Loucy (cell line): ENCODE measurements at regions not wholly inside any gene's neighbourhood (a gene's known extent, or its start where the extent isn't known, plus 50 kb on each side); places are given as distances from the start of the nearest gene placed in this dataset.

ENCODE experiments used
- H2AFZ ChIP-seq: fragments of 200-600 bp; sonication (generic); 2 replicates; pipeline ENCODE4 v1.6.0; 2016; ENCODE audit warnings: antibody characterized with exemption, mild to moderate bottlenecking, low read length, moderate library complexity
- H3F3A ChIP-seq: fragments of 200-600 bp; 2 replicates; pipeline ENCODE4 v1.6.0; 2016; ENCODE audit warnings: antibody characterized with exemption, low read depth, mild to moderate bottlenecking
- H3K27me3 ChIP-seq: fragments of 200-600 bp; sonication (generic); 2 replicates; pipeline ENCODE4 v1.6.1; 2014; ENCODE audit warnings: low read length, mild to moderate bottlenecking; ENCODE audit not compliant: insufficient read depth, poor library complexity, severe bottlenecking
- H3K36me3 ChIP-seq: fragments of 200-600 bp; sonication (generic); 2 replicates; pipeline ENCODE4 v1.6.1; 2016; ENCODE audit warnings: low read length; ENCODE audit not compliant: insufficient read depth
- H3K4me1 ChIP-seq: fragments of 200-600 bp; sonication (generic); 2 replicates; pipeline ENCODE4 v1.5.1; 2014; ENCODE audit warnings: low read length, mild to moderate bottlenecking; ENCODE audit not compliant: insufficient read depth, poor library complexity, severe bottlenecking
- H3K4me2 ChIP-seq: fragments of 200-600 bp; sonication (generic); 2 replicates; pipeline ENCODE4 v1.6.0; 2014; ENCODE audit warnings: antibody characterized with exemption, low read length, low read depth, mild to moderate bottlenecking; ENCODE audit not compliant: poor library complexity, severe bottlenecking
- H3K4me3 ChIP-seq: fragments of 200-600 bp; sonication (generic); 2 replicates; pipeline ENCODE4 v1.5.1; 2014; ENCODE audit warnings: low read length, mild to moderate bottlenecking, mixed read lengths; ENCODE audit not compliant: poor library complexity, severe bottlenecking
- H3K79me2 ChIP-seq: fragments of 200-600 bp; sonication (generic); 2 replicates; pipeline ENCODE4 v1.6.1; 2014; ENCODE audit warnings: low read length; ENCODE audit not compliant: insufficient read depth
- H3K9ac ChIP-seq: fragments of 200-600 bp; sonication (generic); 2 replicates; pipeline ENCODE4 v1.6.0; 2014; ENCODE audit warnings: mild to moderate bottlenecking, low read depth, low read length, moderate library complexity; ENCODE audit not compliant: poor library complexity, severe bottlenecking
- H3K9me2 ChIP-seq: fragments of 200-600 bp; sonication (generic); replicated peaks from 2 replicates; pipeline ENCODE4 v1.6.1; 2016; ENCODE audit warnings: low read depth, low read length, mixed read lengths
- H3K9me3 ChIP-seq: fragments of 200-600 bp; sonication (generic); 2 replicates; pipeline ENCODE4 v1.6.1; 2014; ENCODE audit warnings: mild to moderate bottlenecking, antibody characterized with exemption, low read length, low read depth; ENCODE audit not compliant: insufficient read depth
- H4K20me1 ChIP-seq: fragments of 200-600 bp; sonication (generic); 2 replicates; pipeline ENCODE4 v1.6.0; 2014; ENCODE audit warnings: antibody characterized with exemption, low read length, mild to moderate bottlenecking; ENCODE audit not compliant: insufficient read depth, poor library complexity, severe bottlenecking
- EZH2phosphoT487 ChIP-seq: fragments of 200-600 bp; IDR thresholded peaks from 2 replicates; pipeline ENCODE4 v1.6.1; 2018; ENCODE audit warnings: antibody characterized with exemption, mild to moderate bottlenecking, moderate library complexity, borderline replicate concordance
- TF ChIP-seq, protein P1 (sequence below): fragments of 200-600 bp; sonication (generic); conservative IDR thresholded peaks from 2 replicates; pipeline ENCODE4 v1.5.1; 2014; ENCODE audit warnings: mild to moderate bottlenecking, antibody characterized with exemption, low read length

DNA sequence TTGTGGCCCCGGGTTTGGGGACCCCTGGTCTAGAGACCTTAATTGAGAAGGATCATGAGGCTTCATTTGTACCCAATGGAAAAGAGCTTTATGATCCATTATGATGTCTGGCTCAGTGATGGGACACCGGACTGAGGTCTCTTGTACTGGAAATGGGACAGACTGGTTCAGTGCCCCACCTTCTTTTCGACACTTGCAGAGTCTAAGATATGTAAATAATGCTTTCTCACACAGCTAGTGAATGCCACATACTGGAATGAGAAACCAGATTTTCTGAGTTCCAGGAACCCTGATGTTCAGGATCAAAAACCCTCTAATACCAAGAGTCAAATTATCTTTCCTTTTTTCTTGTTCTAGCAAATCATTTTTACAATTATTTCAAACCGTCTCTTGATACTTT lies 116.3 kb upstream of the ARPP21 start:
- no peak overlapping the region for H2AFZ ChIP-seq
- no peak overlapping the region for H3K4me3 ChIP-seq
- TF ChIP-seq, protein P1, sequence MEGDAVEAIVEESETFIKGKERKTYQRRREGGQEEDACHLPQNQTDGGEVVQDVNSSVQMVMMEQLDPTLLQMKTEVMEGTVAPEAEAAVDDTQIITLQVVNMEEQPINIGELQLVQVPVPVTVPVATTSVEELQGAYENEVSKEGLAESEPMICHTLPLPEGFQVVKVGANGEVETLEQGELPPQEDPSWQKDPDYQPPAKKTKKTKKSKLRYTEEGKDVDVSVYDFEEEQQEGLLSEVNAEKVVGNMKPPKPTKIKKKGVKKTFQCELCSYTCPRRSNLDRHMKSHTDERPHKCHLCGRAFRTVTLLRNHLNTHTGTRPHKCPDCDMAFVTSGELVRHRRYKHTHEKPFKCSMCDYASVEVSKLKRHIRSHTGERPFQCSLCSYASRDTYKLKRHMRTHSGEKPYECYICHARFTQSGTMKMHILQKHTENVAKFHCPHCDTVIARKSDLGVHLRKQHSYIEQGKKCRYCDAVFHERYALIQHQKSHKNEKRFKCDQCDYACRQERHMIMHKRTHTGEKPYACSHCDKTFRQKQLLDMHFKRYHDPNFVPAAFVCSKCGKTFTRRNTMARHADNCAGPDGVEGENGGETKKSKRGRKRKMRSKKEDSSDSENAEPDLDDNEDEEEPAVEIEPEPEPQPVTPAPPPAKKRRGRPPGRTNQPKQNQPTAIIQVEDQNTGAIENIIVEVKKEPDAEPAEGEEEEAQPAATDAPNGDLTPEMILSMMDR: no peak
- no peak for TF ChIP-seq EZH2phosphoT487
- no peak overlapping the region for H3K4me2 ChIP-seq
- H3K36me3 ChIP-seq: no peaks in the 10 kb centered on the region
- H3K4me1 ChIP-seq: peaks cover 9% of the 10 kb centered on the region
- no peaks in the 10 kb centered on the region for H3K27me3 ChIP-seq
- no peaks in the 10 kb centered on the region for H3K9me2 ChIP-seq
- no peaks in the 10 kb centered on the region for H3K79me2 ChIP-seq
- no peaks in the 10 kb centered on the region for H3F3A ChIP-seq
- no peaks in the 10 kb centered on the region for H4K20me1 ChIP-seq
- H3K9ac ChIP-seq: no peak overlapping the region
- H3K9me3 ChIP-seq: no peaks in the 10 kb centered on the region

GRCh38 chr3:35523838-35524237 lies 115.5 kb upstream of the ARPP21 start:
- Histone ChIP-seq H3K4me1 (peaks cover 9% of the 10 kb centered on the region), H3K4me2 (no peak overlapping the region), H3K27me3 (no peaks in the 10 kb centered on the region), H3F3A (no peaks in the 10 kb centered on the region), H2AFZ (no peak overlapping the region), H3K36me3 (no peaks in the 10 kb centered on the region), H3K9me2 (no peaks in the 10 kb centered on the region), H3K9ac (no peak overlapping the region), H3K4me3 (no peak overlapping the region), H3K9me3 (no peaks in the 10 kb centered on the region), H4K20me1 (no peaks in the 10 kb centered on the region), H3K79me2 (no peaks in the 10 kb centered on the region)
- TF ChIP-seq, protein P1: no peak
- no peak for TF ChIP-seq EZH2phosphoT487

DNA sequence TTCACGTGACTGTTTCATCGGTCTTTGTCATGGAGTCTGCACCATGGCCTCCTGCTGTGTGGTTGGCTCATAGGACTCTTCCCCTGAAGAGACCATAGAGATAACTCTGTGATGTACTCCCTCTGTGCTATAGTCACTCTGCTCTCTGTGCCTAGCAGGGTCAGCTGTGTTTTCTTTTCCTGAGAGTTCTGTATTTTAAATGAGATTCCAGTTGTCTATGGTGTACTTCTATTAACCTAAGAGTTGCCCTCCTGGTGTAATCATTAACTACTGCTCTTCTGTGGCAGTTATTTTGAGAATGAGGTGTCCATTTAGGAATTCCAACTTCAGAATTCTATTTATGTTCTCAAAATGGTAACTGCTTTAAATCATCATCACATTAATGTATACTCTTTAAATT lies 114.5 kb upstream of the ARPP21 start:
- Histone ChIP-seq H3K9me2 (no peaks in the 10 kb centered on the region), H3F3A (no peaks in the 10 kb centered on the region), H3K9ac (no peak overlapping the region), H3K4me3 (no peak overlapping the region), H3K9me3 (no peaks in the 10 kb centered on the region), H3K4me2 (no peak overlapping the region), H2AFZ (no peak overlapping the region), H4K20me1 (no peaks in the 10 kb centered on the region), H3K36me3 (no peaks in the 10 kb centered on the region), H3K4me1 (peaks cover 11% of the 10 kb centered on the region), H3K27me3 (no peaks in the 10 kb centered on the region), H3K79me2 (no peaks in the 10 kb centered on the region)
- TF ChIP-seq EZH2phosphoT487: no peak
- TF ChIP-seq, protein P1: no peak
